ENCODE measurements at regions not wholly inside any gene's neighbourhood (a gene's known extent, or its start where the extent isn't known, plus 50 kb on each side); places are given as distances from the start of the nearest gene placed in this dataset.

DNA sequence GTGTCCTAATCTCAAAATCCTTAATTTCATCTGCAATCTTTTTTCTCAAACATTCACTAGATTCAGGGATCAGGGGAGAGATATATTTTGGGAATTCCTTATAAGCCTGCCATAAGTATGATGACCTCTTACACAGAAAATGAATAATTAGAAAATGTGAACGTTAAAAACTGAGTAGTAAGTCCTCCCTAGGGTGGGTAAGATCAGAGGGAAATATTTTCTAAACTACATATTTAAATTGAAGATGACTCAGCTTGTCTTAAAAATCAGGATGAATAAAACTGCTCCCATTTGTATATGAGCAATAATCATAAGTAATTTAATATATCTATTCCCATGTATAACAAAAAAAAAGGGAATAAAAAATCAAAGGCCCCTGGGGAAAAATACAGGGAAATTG lies 935.5 kb downstream of the TMTC2 start:
- TF ChIP-seq EP300 (IDR thresholded peaks at IDR 0.05; ENCODE audit: low read depth) = no peak
- TF ChIP-seq, protein P1, sequence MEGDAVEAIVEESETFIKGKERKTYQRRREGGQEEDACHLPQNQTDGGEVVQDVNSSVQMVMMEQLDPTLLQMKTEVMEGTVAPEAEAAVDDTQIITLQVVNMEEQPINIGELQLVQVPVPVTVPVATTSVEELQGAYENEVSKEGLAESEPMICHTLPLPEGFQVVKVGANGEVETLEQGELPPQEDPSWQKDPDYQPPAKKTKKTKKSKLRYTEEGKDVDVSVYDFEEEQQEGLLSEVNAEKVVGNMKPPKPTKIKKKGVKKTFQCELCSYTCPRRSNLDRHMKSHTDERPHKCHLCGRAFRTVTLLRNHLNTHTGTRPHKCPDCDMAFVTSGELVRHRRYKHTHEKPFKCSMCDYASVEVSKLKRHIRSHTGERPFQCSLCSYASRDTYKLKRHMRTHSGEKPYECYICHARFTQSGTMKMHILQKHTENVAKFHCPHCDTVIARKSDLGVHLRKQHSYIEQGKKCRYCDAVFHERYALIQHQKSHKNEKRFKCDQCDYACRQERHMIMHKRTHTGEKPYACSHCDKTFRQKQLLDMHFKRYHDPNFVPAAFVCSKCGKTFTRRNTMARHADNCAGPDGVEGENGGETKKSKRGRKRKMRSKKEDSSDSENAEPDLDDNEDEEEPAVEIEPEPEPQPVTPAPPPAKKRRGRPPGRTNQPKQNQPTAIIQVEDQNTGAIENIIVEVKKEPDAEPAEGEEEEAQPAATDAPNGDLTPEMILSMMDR (IDR thresholded peaks at IDR 0.05) = no peak
- TF ChIP-seq POLR2A (IDR thresholded peaks at IDR 0.05) = no peak
